ENCODE measurements at regions not wholly inside any gene's neighbourhood (a gene's known extent, or its start where the extent isn't known, plus 50 kb on each side); places are given as distances from the start of the nearest gene placed in this dataset.

- no peak for TF ChIP-seq EZH2 (IDR thresholded peaks at IDR 0.05; ENCODE audit: borderline replicate concordance, insufficient read depth, low read length, poor library complexity, severe bottlenecking)
- TF ChIP-seq CTCF (IDR thresholded peaks at IDR 0.05; ENCODE audit: poor library complexity, severe bottlenecking) = no peak
- TF ChIP-seq RAD21 (conservative IDR thresholded peaks at IDR 0.05) = no peak
- TF ChIP-seq EP300 (conservative IDR thresholded peaks at IDR 0.05; ENCODE audit: poor library complexity, severe bottlenecking) = no peak
- no peak for TF ChIP-seq POLR2AphosphoS5 (IDR thresholded peaks at IDR 0.05)
- TF ChIP-seq MXI1 (conservative IDR thresholded peaks at IDR 0.05; ENCODE audit: poor library complexity, severe bottlenecking) = no peak
- TF ChIP-seq, protein P1, sequence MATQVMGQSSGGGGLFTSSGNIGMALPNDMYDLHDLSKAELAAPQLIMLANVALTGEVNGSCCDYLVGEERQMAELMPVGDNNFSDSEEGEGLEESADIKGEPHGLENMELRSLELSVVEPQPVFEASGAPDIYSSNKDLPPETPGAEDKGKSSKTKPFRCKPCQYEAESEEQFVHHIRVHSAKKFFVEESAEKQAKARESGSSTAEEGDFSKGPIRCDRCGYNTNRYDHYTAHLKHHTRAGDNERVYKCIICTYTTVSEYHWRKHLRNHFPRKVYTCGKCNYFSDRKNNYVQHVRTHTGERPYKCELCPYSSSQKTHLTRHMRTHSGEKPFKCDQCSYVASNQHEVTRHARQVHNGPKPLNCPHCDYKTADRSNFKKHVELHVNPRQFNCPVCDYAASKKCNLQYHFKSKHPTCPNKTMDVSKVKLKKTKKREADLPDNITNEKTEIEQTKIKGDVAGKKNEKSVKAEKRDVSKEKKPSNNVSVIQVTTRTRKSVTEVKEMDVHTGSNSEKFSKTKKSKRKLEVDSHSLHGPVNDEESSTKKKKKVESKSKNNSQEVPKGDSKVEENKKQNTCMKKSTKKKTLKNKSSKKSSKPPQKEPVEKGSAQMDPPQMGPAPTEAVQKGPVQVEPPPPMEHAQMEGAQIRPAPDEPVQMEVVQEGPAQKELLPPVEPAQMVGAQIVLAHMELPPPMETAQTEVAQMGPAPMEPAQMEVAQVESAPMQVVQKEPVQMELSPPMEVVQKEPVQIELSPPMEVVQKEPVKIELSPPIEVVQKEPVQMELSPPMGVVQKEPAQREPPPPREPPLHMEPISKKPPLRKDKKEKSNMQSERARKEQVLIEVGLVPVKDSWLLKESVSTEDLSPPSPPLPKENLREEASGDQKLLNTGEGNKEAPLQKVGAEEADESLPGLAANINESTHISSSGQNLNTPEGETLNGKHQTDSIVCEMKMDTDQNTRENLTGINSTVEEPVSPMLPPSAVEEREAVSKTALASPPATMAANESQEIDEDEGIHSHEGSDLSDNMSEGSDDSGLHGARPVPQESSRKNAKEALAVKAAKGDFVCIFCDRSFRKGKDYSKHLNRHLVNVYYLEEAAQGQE (IDR thresholded peaks at IDR 0.05; ENCODE audit: borderline replicate concordance) = no peak
Measured at GRCh38 chr11:128291835-128292234, 295.5 kb downstream of the ETS1 start.
